Activated naive CD4-positive, alpha-beta T cell (primary cell): ENCODE measurements at regions not wholly inside any gene's neighbourhood (a gene's known extent, or its start where the extent isn't known, plus 50 kb on each side); places are given as distances from the start of the nearest gene placed in this dataset.
"Not testable (repeated sequence)": the region's sequence is repeated elsewhere in the genome, so short reads cannot be mapped to it uniquely, and the experiment has no call there.

ENCODE experiments used
- DNase-seq, 4 experiments: peaks; one replicate each; lab custom pipeline; 2025; lab: John Stamatoyannopoulos, UW

DNA sequence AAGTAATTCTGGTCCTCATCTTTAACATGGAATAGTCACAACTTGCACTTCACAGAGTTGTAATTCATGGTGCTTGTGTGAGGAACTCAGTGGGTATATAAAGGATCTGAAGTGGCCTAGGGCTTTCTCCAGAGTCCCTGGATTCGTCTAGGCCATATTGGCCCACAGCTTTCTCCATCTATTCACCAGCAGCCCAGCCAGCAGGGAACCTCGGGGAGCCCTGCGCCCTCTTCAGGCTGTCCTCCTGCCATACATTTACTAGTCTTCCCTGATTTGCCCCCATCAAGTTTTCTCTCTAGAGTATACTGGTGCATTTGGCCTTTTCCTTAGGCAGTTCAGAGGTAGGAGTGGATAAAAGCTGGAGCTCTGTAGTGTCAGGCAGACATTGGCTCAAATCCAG, 278.3 kb downstream of the MYCN start:
- DNase-seq: no peak

DNA sequence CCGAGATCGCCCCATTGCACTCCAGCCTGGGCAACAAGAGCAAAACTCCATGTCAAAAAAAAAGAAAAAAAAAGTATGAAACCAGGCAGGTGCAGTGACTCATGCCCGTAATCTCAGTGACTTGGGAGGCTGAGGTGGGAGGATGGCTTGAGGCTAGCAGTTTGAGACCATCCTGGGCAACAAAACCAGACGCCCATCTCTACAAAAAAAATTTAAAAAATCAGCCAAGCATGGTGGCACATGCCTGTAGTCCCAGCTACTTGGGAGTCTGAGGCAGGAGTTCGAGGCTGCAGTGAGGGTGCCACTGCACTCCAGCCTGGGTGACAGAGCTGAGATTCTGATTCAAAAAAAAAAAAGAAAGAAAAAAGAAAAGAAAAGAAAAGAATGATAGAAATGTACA, 277.8 kb downstream of the MYCN start:
- DNase-seq: no peak

DNA sequence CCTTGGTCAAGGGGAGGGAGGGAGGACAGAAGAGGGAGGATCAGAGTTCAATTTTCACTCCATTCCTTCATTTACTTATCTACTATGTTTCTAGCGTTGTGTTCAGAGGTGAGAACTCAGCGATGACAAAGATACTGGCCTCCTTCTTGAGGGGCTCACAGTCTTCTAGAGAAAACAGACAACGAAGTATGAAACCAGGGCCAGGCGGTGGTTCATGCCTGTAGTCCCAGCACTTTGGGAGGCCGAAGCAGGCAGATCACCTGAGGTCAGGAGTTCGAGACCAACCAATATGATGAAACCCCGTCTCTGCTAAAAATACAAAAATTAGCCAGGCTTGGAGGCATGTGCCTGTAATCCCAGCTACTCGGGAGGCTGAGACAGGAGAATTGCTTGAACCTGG, 277.4 kb downstream of the MYCN start:
- not testable (repeated sequence) for DNase-seq

DNA sequence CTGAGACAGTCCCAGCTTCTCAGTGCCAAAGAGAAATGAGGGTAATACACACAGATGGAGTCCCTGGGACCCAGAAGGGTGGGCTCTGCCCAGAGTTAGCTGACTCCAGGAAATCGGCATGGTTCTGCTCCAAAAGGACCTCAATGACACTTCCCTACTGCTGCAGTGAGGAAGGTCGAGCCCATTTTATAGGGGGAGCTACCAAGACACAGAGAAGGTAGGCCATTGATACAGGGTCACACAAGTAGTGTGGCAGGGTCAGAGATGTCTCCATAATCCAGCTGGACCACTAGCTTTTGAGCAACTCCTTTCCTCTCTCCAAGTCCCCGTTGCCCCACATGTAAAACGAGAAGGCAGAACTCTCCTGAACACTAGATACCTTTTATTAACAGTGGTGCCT, 276.9 kb downstream of the MYCN start:
- no peak for DNase-seq

DNA sequence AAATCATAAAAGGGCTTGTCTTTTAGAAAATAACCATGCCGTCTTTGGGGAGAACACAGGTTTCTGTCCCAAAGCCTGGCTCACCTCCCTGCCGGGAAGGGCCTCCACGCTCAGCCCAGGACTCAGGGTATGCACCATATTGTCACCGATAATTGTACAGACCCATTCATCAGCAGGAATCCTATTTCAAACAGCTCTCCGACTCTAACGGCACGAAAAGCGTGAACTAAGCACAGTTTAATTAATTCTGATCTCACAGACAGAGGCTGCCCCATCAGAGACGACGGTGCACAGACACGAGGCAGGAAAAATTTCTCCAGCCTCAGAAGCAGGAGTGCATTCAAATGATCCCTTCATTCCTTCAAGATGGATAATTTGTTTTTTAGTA, 276.2 kb downstream of the MYCN start:
- DNase-seq: no peak

DNA sequence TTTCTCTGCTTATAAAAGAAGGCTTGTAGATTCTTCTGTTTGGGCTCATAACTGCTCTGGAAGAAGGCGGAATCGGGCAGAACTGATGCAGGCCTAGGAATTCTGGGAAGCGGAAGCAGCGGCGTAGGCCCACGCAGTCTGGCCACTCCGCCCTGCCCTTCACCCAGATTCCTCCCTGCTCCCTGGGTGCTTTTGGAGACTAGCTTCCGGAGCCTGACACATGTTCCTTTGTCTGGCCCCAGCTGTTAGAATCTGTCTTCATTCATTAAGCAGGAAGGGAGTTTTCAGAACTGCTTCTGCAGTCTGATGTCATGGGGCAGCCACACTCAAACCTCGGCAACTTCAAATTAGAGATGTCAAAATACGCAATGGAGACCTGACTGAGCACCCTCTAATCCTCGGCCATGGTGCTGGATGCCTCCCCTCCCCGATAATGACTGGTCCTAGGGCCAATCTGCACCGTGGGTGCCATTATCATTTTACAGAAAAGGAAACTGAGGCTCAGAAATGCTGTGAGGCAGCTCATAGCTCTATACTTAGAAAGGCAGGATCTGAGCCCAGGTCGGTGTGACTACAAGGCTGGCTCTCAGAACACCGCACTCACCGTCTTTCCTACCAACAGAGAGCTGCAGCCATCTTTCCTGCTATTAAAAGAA, 275.7 kb downstream of the MYCN start:
- no peak for DNase-seq

DNA sequence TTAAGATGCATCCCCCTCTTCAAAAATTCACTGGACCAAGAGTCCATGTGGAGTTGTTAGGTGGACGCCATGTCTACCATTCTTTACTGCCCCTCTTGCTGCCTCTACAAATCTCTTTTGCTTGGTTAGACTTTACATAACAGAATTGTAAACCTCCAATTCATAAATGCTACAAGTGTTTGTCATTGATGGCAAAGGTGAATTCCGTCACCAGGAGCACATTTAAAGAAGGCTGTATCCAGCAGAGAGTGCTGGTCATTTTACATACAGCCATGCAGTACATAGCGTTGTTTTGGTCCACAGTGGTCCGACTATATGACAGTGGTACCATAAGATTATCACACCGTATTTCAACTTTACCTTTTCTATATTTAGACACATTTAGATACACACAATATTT, 274.5 kb downstream of the MYCN start:
- DNase-seq: no peak

DNA sequence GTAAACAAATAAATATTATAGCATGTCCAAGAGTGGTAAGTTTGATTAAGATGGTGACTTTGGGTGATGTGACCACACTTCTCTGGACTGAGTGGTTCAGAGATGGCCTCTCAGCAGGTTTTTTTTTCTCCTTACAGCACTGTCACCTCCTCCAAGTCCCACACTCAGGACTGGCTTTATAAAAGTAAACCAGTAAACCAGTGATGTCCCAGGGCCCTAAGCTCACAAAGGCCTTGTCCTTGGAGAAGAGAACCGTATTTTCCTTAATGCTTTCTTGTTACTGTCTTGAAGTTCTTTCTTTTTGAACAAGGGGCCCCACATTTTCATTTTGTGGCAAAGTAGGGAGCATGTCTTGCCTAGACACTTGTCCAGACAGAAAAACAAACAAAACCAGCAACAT, 274.0 kb downstream of the MYCN start:
- no peak for DNase-seq

DNA sequence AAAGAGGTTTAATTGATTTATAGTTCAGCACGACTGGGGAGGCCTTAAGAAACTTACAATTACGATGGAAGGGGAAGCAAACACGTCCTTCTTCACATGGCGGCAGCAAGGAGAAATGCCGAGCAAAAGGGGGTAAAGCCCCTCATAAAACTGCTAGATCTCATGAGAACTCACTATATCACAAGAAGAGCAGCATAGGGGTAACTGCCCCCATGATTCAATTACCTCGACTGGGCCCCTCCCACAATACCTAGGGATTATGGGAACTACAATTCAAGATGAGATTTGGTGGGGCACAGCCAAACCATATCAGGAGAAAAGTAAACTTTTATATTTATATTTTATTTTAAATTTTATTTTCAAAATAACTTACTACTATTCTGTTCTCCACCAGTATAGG, 272.0 kb downstream of the MYCN start:
- no peak for DNase-seq

DNA sequence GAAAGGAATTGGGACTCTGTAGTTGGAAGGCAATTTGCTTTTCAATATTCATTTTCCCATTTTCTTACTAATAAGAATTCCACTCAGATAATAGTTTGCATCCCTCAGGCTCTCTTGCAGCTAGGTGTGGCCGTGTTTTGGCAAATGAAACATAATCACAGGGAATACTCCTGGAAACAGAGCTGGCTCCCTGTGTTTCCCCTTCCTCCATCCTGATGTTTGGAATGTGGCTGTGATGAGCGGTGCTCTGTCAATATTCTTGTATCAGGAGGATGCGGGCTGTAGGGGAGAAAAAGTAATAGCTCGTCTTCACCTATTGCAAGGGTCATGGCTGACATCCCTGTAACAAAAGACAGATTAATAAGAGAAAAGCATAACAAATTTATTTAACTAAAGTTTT, 271.0 kb downstream of the MYCN start:
- no peak for DNase-seq

DNA sequence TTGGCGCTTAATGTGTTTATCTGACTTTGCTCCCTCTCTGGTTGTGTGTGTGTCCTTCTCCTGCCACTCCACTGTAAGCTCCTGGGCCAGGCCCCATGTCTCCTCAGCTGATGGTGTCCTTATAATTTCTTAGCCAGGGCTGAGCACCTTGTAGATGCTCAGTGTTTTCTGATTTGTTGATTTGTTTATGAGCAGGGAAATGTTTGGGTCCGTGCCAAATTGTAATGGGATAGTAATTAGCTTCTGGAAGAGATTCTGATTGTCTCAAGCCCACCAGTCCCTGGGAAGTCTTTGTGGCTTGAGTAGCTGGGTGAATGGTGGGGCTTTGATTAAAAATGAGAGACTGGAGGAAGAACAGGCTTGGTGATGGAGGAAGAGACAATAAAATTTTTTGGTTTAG, 270.5 kb downstream of the MYCN start:
- DNase-seq: no peak

DNA sequence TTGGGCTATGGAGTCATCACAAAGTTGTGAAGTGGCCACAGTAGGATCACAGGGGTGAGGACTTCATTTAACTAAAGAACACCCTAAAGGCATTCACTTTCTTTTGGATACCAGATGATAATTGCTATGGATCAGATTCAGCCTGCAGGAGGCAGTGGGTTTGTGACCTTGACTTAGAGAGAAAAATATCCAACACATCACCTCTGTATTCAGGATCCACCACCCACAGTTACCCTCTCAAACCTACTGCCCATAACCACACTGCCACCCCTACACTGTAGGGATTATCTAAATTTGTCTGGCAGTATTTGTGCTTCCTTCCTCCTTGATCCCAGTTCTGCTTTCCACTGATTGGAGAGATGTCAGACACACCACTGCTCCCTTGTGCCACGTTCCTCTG, 269.4 kb downstream of the MYCN start:
- no peak for DNase-seq

DNA sequence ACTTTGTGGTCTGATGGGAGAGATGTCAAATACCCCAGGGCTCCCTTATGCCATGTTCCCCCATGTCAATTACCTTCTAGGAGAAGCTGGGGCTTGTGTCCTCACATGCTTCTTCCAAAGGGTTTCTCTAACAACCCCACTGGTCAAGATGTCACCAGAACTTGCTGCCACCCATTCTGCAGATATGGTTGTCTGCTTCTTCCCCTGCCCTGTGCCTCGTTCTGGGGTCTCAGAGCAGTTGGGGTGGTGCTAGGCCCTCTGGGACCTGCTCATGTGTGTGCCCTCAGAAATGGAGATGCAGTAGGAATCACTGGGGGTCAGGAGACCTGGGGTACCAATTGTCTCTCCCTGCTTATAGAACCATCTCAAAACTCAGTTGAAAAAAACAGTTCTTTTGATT, 268.6 kb downstream of the MYCN start:
- DNase-seq: no peak

DNA sequence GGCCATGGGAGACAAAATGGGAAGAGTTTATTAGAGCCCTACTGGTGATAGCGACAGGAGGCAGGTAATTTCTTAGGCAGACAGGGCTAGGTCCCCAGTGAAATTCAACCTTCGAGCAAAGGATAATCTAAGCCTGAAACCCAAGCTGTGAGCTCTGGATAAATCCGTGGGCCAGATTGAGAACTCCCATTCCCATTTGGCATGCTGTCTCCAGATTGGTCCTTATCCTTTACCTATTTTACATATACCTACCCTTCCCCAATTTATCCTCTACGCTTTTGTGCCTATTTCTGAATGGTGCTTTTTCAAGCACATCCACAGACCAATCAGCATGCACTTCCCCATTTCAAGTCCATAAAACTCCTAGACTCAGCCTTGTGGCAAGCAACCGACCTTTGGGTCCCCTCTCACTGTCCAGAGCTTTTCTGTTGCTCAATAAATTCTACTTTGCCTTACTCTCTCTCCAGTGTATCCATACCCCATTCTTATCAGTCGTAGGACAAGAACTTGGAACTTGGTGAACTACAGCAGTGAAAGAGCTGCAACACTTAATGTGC, 268.0 kb downstream of the MYCN start:
- no peak for DNase-seq

DNA sequence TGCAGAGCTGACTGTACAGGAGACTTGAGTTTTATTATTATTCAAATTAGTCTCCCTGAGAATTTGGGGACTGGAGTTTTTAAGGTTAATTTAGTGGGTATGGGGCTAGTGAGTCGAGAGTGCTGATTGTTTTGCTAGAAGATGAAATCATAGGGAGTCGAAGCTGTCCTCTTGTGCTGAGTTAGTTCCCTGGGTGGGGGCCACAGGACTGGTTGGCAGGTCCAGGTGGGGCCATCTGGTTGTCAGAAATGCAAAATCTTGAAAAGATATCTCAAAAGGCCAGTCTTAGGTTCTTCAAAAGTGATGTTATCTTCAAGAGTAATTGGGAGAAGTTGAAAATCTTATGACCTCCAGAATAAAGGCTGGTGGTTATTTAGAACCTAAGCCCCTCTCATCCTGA, 267.3 kb downstream of the MYCN start:
- DNase-seq: no peak

DNA sequence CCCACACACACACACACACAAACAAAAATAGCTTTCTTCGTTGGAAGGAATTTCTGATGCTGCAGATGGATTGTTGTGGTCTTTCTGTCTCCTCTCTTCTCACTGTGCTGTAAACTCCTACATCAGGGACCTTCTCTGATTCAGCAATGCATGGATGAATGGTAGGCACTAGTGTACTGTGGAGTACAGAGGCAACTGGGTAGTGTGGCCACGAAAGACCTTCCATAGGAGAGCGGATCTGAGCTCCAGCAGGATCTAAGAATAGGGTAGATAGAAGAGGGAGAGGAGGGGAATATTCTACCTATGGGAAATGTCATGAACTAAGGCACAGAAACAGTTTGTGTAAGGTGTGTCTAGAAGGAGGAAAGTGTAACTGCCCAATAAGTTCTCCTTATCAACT, 266.8 kb downstream of the MYCN start:
- no peak for DNase-seq

DNA sequence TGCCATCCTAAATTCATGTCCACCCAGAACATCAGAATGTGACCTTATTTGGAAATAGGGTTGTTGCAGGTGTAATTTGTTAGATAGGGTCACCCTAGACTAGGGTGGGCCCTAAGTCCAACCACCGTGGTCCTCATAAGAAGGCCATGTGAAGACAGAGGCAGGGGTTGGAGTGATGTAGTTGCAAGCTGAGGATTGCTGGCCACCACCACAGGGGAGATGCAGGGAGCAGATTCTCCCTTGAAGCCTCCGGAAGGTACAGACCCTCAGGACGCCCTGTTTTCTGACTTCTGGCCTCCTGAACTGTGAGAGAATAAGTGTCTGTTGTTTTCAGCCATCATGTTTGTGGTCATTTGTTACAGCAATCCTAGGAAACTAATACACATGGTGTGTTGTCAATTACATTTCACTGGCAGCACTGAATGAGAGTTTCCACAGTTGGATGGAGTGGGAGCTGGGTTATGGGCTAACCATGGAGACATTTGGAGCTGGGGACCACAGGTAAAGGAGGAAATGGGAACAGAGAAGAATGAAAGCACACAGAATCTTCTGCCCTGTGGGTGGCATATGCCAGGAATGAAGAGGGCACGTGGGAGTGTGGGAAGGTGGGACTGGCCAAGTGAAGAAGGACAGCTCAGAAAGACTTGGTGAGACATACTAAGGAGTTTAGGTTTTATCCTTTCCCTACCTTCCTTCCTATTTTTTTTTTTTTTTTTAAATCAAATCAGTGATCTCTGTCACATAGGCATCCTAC, 266.0 kb downstream of the MYCN start:
- DNase-seq: no peak

DNA sequence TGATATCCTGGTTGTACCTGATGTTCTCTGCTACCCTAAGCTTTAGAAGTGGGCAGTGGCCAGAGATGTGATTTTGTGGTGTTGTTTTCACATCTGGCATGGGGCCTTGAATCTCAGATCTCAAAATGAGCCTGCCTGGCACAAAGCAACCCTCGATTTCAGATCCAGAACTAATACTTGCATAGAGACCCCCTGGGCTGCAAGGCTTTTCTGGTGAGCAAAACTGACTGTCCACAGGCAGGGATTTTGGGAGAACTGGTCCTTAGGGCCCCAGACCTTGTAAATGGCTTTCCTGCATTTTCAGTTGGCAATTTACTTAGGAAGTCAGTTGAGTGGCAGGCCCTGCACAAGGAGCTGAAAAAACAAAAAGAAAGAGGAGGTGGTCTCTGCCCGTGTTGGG, 265.3 kb downstream of the MYCN start:
- no peak for DNase-seq

DNA sequence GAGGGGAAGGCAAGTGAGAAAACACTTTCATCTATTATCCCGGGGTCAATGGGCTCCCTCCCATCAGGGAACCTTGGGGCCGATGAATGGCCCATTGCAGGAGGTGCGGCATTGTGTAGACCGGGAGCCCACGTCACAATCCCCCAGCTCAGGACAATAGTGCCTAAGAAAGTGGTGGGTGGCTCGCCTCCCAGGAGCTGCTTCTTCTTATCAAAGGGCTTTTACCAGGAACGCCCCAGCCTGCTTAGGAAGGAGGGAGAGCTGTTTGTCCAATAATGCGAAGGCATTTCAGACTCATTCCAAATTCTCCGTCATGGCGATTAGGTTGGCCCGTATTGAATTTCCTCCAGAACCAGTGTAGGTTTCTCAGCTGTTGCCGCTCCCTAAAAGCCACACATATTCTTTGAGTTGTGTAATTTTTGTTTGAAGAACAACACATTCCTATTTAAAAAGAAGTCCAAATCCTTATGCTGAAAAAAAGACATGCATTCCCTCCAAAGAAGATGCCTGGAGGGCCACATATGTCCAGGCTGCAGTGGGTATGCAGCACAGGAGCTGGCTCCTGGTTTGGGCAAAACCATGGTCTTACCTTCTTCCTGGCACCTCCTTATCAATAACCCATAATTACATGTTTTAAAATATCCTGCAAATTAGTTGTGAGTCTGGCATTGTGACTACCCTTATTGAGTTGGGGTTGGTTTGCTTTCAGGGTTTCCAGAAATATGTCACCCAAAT, 264.7 kb downstream of the MYCN start:
- no peak for DNase-seq

DNA sequence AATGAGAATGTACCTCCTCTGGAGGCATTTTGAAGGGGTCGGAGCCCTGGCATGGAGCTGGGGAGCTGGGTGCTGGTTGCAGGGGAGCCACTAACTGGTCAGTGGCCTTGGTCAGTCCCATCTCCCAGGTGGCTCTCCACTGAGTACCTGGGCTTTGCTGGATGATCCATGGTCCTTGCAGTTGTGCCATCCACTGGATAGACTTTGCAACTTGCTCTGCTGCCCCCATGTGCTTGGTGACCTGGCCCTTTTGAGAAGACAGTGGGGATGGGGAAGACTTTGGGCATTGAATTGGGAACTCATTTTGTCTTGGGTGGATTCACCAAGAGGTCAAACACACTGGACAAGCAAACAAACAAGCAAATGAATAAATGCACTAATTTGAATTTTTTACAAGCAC, 263.9 kb downstream of the MYCN start:
- no peak for DNase-seq

DNA sequence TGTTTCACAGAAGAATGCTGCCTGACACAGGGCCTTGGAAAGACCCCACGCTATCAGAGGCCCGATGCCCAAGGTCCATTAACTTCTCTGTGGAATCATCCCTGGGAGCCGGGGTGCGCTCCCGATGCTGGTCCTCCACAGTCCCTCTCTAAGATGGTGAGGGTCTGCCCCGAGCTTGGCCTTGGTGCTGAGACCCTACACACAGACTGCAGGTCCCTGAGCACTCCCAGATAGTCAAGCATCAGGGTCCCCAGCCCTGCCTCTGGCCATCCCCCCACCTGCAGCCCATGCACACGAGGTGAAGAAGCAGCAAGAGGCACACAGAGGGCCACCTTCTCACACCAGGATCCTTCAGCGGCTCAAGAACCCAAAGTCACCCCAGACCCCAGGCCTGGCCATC, 263.3 kb downstream of the MYCN start:
- no peak for DNase-seq

DNA sequence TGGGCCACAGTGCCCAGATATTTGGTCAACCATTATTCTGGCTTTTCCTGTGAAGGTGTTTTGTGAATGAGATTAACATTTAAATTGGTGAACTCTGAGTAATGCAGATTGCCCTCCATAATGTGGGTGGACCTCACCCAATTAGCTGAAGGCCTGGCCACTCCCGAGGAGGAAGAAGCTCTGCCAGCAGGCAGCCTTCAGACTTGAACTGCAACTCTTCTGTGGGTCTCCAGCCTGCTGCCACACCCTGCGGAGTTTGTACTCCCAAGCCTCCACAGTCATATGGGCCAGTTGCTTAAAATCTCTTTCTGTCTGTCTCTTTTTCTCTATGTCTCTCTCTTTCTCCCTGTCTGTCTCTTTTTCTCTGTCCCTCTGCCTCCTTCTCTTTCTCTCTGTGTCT, 262.7 kb downstream of the MYCN start:
- no peak for DNase-seq
